ENCODE measurements at regions not wholly inside any gene's neighbourhood (a gene's known extent, or its start where the extent isn't known, plus 50 kb on each side); places are given as distances from the start of the nearest gene placed in this dataset.

DNA sequence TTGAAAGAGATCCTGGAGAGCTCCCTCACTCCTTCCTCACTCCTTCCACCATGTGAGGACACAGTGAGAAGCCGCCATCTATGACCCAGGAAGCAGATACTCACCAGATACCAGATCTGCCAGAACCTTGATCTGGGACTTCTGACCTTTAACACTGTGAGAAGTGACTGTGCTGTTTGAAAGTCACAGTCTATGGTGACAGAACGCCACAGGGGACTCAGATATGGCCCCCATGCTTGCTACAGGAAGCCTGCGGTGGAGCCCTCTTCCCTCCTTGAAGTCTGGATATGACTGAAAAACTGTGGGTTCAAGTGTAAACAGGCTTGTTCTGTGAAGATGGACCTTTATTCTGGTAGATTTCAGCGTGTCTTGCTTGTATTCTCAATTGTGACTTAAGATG is 297.8 kb downstream of the KLF6 start:
- Mint-ChIP-seq H3K27me3 (no peaks in the 10 kb centered on the region), H3K4me3 (no peak overlapping the region), H3K9me3 (peaks cover 0 to 11% (median 3%) of the 10 kb centered on the region in 7 donors), H3K4me1 (peaks cover 7 to 17% (median 9%) of the 10 kb centered on the region in 4 donors), H3K27ac (peak overlapping the region in 1 of 3 donors; percentile 7), H3K36me3 (peaks cover 5% of the 10 kb centered on the region)
- Histone ChIP-seq H3K9me3 (ENCODE audit: control insufficient read depth in 2 of 2, low read length in 2 of 2) (no peaks in the 10 kb centered on the region), H3K27me3 (ENCODE audit: control insufficient read depth, insufficient read depth, low read length) (no peaks in the 10 kb centered on the region), H3K36me3 (ENCODE audit: control insufficient read depth, insufficient read depth, low read length) (no peaks in the 10 kb centered on the region), H3K4me1 (ENCODE audit: control insufficient read depth, insufficient read depth, low read length, poor library complexity, severe bottlenecking) (peaks cover 10% of the 10 kb centered on the region), H3K4me3 (ENCODE audit: low read depth, low read length) (no peak overlapping the region), H3K27ac (ENCODE audit: insufficient read depth, low read length, poor library complexity, severe bottlenecking) (no peak overlapping the region)
- DNase-seq (peak in 1 of 3 donors; percentile 17), ATAC-seq (ENCODE audit: low read depth in 2 of 2) (peak in 1 of 2 donors; percentile 51)

DNA sequence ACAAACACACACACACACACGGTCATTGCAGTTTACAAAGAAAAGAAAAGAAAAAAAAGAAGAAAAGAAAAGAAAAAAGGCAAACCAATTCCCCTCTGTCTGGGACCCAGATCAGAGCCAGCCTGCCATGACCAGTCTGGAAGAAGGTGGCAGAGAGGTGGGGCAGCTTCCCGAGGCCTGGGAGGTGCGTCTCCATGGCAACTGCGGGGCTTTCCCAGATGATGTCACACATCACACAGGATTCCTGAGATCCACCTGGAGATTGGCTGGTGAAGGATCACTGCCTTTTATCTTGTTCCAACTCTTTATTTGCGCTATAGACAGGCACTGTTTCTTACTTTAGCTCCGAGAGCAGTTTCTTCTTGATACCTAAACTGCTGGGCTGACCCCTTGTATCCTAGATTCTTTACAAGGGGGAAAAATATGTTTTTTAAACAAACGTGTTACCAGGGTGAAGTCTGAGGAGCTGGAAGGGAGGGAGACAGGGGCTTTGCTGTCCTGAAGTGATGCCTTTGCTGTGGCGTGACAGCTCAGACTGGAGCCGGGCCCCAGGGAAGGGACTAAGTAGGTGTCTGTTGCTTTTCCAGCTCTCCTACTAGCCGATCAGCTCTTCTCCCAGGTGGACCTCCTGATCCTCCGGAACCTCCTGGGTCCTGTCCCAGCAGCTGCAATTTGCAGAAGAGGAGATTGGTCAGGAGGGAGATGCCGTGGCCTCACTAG is 298.5 kb downstream of the KLF6 start:
- Mint-ChIP-seq H3K4me1 (peaks cover 7 to 17% (median 9%) of the 10 kb centered on the region in 4 donors), H3K9me3 (peaks cover 0 to 11% (median 3%) of the 10 kb centered on the region in 7 donors), H3K27ac (peak overlapping the region in 1 of 3 donors; percentile 32), H3K4me3 (no peak overlapping the region), H3K27me3 (no peaks in the 10 kb centered on the region), H3K36me3 (peaks cover 5% of the 10 kb centered on the region)
- H3K27ac ChIP-seq (ENCODE audit: insufficient read depth, low read length, poor library complexity, severe bottlenecking): no peak overlapping the region
- H3K4me3 ChIP-seq (ENCODE audit: low read depth, low read length): no peak overlapping the region
- no peak for DNase-seq
- peaks cover 10% of the 10 kb centered on the region for H3K4me1 ChIP-seq (ENCODE audit: control insufficient read depth, insufficient read depth, low read length, poor library complexity, severe bottlenecking)
- H3K27me3 ChIP-seq (ENCODE audit: control insufficient read depth, insufficient read depth, low read length): no peaks in the 10 kb centered on the region
- no peak for ATAC-seq (ENCODE audit: low read depth in 2 of 2)
- no peaks in the 10 kb centered on the region for H3K36me3 ChIP-seq (ENCODE audit: control insufficient read depth, insufficient read depth, low read length)
- no peaks in the 10 kb centered on the region for H3K9me3 ChIP-seq (ENCODE audit: control insufficient read depth in 2 of 2, low read length in 2 of 2)

GRCh38 chr10:3485057-3485686 is 299.8 kb downstream of the KLF6 start:
- Mint-ChIP-seq H3K36me3 (peaks cover 4% of the 10 kb centered on the region), H3K4me1 (peaks cover 7 to 17% (median 9%) of the 10 kb centered on the region in 4 donors), H3K9me3 (peaks cover 0 to 11% (median 3%) of the 10 kb centered on the region in 7 donors), H3K27ac (peak overlapping the region in 1 of 3 donors; percentile 6), H3K27me3 (no peaks in the 10 kb centered on the region), H3K4me3 (peak overlapping the region in 1 of 4 donors; percentile 29)
- peaks cover 10% of the 10 kb centered on the region for H3K4me1 ChIP-seq (ENCODE audit: control insufficient read depth, insufficient read depth, low read length, poor library complexity, severe bottlenecking)
- no peaks in the 10 kb centered on the region for H3K9me3 ChIP-seq (ENCODE audit: control insufficient read depth in 2 of 2, low read length in 2 of 2)
- H3K27ac ChIP-seq (ENCODE audit: insufficient read depth, low read length, poor library complexity, severe bottlenecking): no peak overlapping the region
- peak overlapping the region; percentile 39 for H3K4me3 ChIP-seq (ENCODE audit: low read depth, low read length)
- DNase-seq: no peak
- no peaks in the 10 kb centered on the region for H3K27me3 ChIP-seq (ENCODE audit: control insufficient read depth, insufficient read depth, low read length)
- ATAC-seq (ENCODE audit: low read depth in 2 of 2): peak; percentile 38 to 49
- no peaks in the 10 kb centered on the region for H3K36me3 ChIP-seq (ENCODE audit: control insufficient read depth, insufficient read depth, low read length)

DNA sequence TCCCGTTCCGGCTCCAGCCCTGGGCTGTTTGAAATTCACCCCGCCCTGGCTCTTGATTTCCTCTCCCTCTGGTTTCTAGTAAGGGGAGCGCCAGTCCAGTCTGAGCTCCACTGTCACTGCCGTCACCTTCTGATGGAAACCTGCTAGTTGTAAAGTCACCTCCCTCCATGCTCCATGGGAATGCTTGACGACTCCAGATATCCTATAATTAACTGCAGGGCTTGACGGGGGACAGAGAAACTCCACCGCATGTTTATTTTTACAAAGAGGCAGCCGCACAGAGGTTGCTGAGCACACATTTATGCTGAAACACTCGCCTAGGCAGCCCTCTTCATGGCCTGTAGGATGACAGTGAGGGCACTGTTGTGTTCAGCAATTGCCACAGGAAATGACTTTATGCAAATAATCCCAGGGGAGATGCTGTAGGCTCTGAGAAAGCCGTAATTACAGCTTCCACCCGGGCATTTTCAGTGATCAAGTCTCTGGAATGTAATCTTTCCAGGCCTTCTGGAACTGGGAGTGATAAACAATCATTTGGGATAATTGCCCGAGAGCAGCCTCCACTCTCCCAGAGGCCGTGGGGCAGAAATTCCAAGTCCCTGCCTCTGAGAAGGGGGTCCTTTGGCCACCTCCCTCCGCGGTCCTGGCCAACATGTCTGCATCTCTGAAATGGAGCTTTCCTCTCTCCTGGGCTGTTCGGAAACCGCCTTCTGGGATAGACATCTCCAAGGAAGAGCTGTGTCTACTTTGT is 300.5 kb downstream of the KLF6 start:
- H3K4me3 ChIP-seq (ENCODE audit: low read depth, low read length): no peak overlapping the region
- ATAC-seq (ENCODE audit: low read depth in 2 of 2) (no peak), DNase-seq (no peak)
- H3K4me3 Mint-ChIP-seq: no peak overlapping the region
- no peak overlapping the region for H3K27ac ChIP-seq (ENCODE audit: insufficient read depth, low read length, poor library complexity, severe bottlenecking)
- H3K27me3 Mint-ChIP-seq: no peaks in the 10 kb centered on the region
- H3K9me3 ChIP-seq (ENCODE audit: control insufficient read depth in 2 of 2, low read length in 2 of 2): no peaks in the 10 kb centered on the region
- H3K4me1 ChIP-seq (ENCODE audit: control insufficient read depth, insufficient read depth, low read length, poor library complexity, severe bottlenecking): peaks cover 10% of the 10 kb centered on the region
- H3K36me3 ChIP-seq (ENCODE audit: control insufficient read depth, insufficient read depth, low read length): no peaks in the 10 kb centered on the region
- H3K27me3 ChIP-seq (ENCODE audit: control insufficient read depth, insufficient read depth, low read length): no peaks in the 10 kb centered on the region
- H3K27ac Mint-ChIP-seq: no peak overlapping the region
- H3K36me3 Mint-ChIP-seq: no peaks in the 10 kb centered on the region
- peaks cover 7 to 17% (median 9%) of the 10 kb centered on the region in 4 donors for H3K4me1 Mint-ChIP-seq
- peaks cover 0 to 9% (median 3%) of the 10 kb centered on the region in 7 donors for H3K9me3 Mint-ChIP-seq

DNA sequence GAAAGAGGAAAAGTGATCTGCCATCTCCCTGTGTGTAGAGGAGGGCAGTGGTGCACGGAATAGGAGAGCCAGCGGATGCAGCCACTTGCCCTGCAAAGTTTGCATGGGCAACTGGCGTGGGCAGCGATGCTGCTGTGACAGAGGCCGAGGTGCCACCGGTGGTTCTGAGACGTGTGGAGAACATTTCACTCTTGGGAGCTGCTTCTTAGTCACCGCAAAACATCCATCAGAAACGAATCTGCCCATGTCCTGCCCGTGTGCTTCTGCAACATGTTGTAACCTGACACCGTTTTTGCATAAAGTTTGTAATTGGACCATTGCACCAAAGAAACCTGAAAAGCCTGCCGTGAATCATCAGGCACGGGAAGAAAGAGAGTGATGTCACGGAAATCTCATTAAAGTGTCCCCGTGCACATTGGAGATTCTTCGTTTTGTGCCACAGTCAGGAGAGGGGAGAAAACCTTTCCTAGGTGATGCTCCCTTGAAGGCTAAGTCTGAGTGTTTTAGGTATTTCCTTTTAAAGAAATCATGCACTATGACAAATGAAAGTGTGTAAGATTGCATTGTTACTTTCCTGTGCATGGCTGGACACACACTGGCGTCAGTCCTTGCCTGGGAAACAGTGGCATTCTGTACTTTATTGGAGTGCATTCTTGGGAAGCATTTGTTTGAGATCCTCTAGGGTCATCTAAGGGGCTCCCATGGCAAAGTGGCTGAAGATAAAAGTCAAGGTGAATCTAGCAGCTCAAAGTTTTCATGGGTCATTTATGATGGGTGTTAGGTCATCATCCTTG is 302.6 kb downstream of the KLF6 start:
- peaks cover 7 to 17% (median 9%) of the 10 kb centered on the region in 4 donors for H3K4me1 Mint-ChIP-seq
- DNase-seq: no peak
- Histone ChIP-seq H3K4me1 (ENCODE audit: control insufficient read depth, insufficient read depth, low read length, poor library complexity, severe bottlenecking) (peaks cover 10% of the 10 kb centered on the region), H3K27me3 (ENCODE audit: control insufficient read depth, insufficient read depth, low read length) (no peaks in the 10 kb centered on the region), H3K27ac (ENCODE audit: insufficient read depth, low read length, poor library complexity, severe bottlenecking) (no peak overlapping the region), H3K9me3 (ENCODE audit: control insufficient read depth in 2 of 2, low read length in 2 of 2) (no peaks in the 10 kb centered on the region), H3K36me3 (ENCODE audit: control insufficient read depth, insufficient read depth, low read length) (no peaks in the 10 kb centered on the region), H3K4me3 (ENCODE audit: low read depth, low read length) (no peak overlapping the region)
- no peak overlapping the region for H3K27ac Mint-ChIP-seq
- H3K27me3 Mint-ChIP-seq: no peaks in the 10 kb centered on the region
- peak in 1 of 2 donors; percentile 14 for ATAC-seq (ENCODE audit: low read depth in 2 of 2)
- H3K36me3 Mint-ChIP-seq: no peaks in the 10 kb centered on the region
- no peaks in the 10 kb centered on the region for H3K9me3 Mint-ChIP-seq
- H3K4me3 Mint-ChIP-seq: no peak overlapping the region

- DNase-seq: no peak
- H3K4me1 ChIP-seq (ENCODE audit: control insufficient read depth, insufficient read depth, low read length, poor library complexity, severe bottlenecking): peaks cover 10% of the 10 kb centered on the region
- no peak for ATAC-seq (ENCODE audit: low read depth in 2 of 2)
- H3K4me3 Mint-ChIP-seq: no peak overlapping the region
- H3K27ac ChIP-seq (ENCODE audit: insufficient read depth, low read length, poor library complexity, severe bottlenecking): no peak overlapping the region
- H3K27me3 ChIP-seq (ENCODE audit: control insufficient read depth, insufficient read depth, low read length): no peaks in the 10 kb centered on the region
- no peaks in the 10 kb centered on the region for H3K9me3 Mint-ChIP-seq
- peaks cover 7 to 17% (median 9%) of the 10 kb centered on the region in 4 donors for H3K4me1 Mint-ChIP-seq
- H3K4me3 ChIP-seq (ENCODE audit: low read depth, low read length): no peak overlapping the region
- no peaks in the 10 kb centered on the region for H3K36me3 Mint-ChIP-seq
- H3K27me3 Mint-ChIP-seq: peaks cover 4% of the 10 kb centered on the region
- H3K9me3 ChIP-seq (ENCODE audit: control insufficient read depth in 2 of 2, low read length in 2 of 2): no peaks in the 10 kb centered on the region
- H3K36me3 ChIP-seq (ENCODE audit: control insufficient read depth, insufficient read depth, low read length): no peaks in the 10 kb centered on the region
- H3K27ac Mint-ChIP-seq: no peak overlapping the region
These were observed 303.5 kb downstream of the KLF6 start for GRCh38 chr10:3481496-3481895.

- H3K27ac Mint-ChIP-seq: no peak overlapping the region
These were observed 304.1 kb downstream of the KLF6 start for GRCh38 chr10:3480990-3481315.

More at GRCh38 chr10:3480990-3481315, 304.1 kb downstream of the KLF6 start:
- ATAC-seq (ENCODE audit: low read depth in 2 of 2): no peak
- H3K4me1 Mint-ChIP-seq: peaks cover 7 to 17% (median 9%) of the 10 kb centered on the region in 4 donors
- H3K4me1 ChIP-seq (ENCODE audit: control insufficient read depth, insufficient read depth, low read length, poor library complexity, severe bottlenecking): peaks cover 10% of the 10 kb centered on the region
- H3K36me3 ChIP-seq (ENCODE audit: control insufficient read depth, insufficient read depth, low read length): no peaks in the 10 kb centered on the region
- H3K36me3 Mint-ChIP-seq: no peaks in the 10 kb centered on the region
- H3K4me3 ChIP-seq (ENCODE audit: low read depth, low read length): no peak overlapping the region
- no peaks in the 10 kb centered on the region for H3K9me3 ChIP-seq (ENCODE audit: control insufficient read depth in 2 of 2, low read length in 2 of 2)
- DNase-seq: no peak
- H3K27me3 Mint-ChIP-seq: peaks cover 4% of the 10 kb centered on the region
- no peaks in the 10 kb centered on the region for H3K27me3 ChIP-seq (ENCODE audit: control insufficient read depth, insufficient read depth, low read length)
- H3K4me3 Mint-ChIP-seq: no peak overlapping the region
- no peak overlapping the region for H3K27ac ChIP-seq (ENCODE audit: insufficient read depth, low read length, poor library complexity, severe bottlenecking)
- H3K9me3 Mint-ChIP-seq: no peaks in the 10 kb centered on the region
